ENCODE measurements at regions not wholly inside any gene's neighbourhood (a gene's known extent, or its start where the extent isn't known, plus 50 kb on each side); places are given as distances from the start of the nearest gene placed in this dataset.

DNA sequence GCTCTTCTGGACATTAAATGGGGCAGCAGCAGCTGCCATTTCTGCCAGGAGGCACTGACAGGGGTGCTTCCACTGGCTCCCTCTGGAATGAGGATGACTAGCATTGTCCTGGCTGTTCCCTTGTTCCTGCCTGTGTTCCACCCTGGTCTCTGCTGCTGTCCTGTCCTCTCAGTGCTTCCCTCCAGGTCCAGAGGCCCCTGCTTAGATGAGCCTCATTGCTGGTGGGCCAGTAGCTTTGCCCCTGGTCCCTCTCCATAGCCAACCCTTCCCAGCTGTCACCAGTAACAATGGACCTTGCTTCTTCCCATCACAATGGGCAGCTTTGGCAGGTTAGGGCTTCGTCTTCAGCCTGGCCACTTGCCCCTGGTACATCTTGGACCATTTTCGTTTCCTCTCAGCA is 561.1 kb downstream of the TCERG1L start:
- Histone ChIP-seq H3K4me1 (no peaks in the 10 kb centered on the region), H3K9me3 (peaks cover 0 to 3% (median 0%) of the 10 kb centered on the region in 3 donors), H3K36me3 (no peaks in the 10 kb centered on the region), H3K4me3 (no peak overlapping the region), H3K27ac (no peak overlapping the region), H3K27me3 (peaks cover 0 to 2% (median 0%) of the 10 kb centered on the region in 4 donors)
- TF ChIP-seq CTCF (IDR thresholded peaks at IDR 0.05) (no peak), POLR2A (IDR thresholded peaks at IDR 0.05) (no peak)
- WGBS, 2 donors: 21 to 36% methylated on average over 2 of the region's 2 CpGs
- DNase-seq: no peak
- intact Hi-C loops (cut with DNase I): no loop called here

- intact Hi-C loops (cut with DNase I): no loop called here
- no peak for DNase-seq
- Histone ChIP-seq H3K4me1 (no peaks in the 10 kb centered on the region), H3K27me3 (no peaks in the 10 kb centered on the region), H3K4me3 (no peak overlapping the region), H3K9me3 (peaks cover 0 to 3% (median 0%) of the 10 kb centered on the region in 3 donors), H3K36me3 (no peaks in the 10 kb centered on the region), H3K27ac (no peak overlapping the region)
- TF ChIP-seq POLR2A (IDR thresholded peaks at IDR 0.05) (no peak), CTCF (IDR thresholded peaks at IDR 0.05) (no peak)
- 70 to 77% methylated on average over 7 to 9 of the region's 15 CpGs for WGBS, 2 donors
These were observed 560.2 kb downstream of the TCERG1L start for GRCh38 chr10:130751106-130751840.

- H3K36me3 ChIP-seq: no peaks in the 10 kb centered on the region
- H3K4me3 ChIP-seq: no peak overlapping the region
- intact Hi-C loops (cut with DNase I): no loop called here
- no peaks in the 10 kb centered on the region for H3K4me1 ChIP-seq
- TF ChIP-seq CTCF (IDR thresholded peaks at IDR 0.05) (no peak), POLR2A (IDR thresholded peaks at IDR 0.05) (no peak)
- no peaks in the 10 kb centered on the region for H3K27me3 ChIP-seq
- peaks cover 0 to 3% (median 0%) of the 10 kb centered on the region in 3 donors for H3K9me3 ChIP-seq
- 75% methylated on average over 8 of the region's 8 CpGs for WGBS, 2 donors
- DNase-seq: no peak
- H3K27ac ChIP-seq: no peak overlapping the region
These were observed 559.7 kb downstream of the TCERG1L start for GRCh38 chr10:130751851-130752250.

DNA sequence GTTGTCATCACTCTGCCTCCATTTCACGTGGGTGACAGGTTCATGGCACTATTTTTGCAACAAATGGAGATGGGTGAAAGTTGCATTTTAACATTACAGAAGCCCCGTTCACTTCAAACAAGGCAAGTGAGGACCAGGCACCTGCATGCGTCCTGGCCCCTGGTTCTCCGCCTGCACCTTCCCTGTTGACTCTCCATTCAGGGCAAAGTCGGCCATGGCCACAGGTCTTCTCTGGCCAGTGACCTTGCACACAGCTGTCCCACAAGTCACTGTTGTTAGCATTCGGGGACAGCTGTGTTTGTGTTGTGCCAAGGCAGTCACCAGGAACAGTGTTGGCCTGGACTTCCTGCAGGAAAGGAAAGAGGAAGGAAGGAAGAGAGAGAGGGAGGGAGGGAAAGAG is 554.9 kb downstream of the TCERG1L start:
- DNase-seq: no peak
- H3K27ac ChIP-seq: no peak overlapping the region
- intact Hi-C loops (cut with DNase I): no loop called here
- H3K4me1 ChIP-seq: no peaks in the 10 kb centered on the region
- TF ChIP-seq CTCF (IDR thresholded peaks at IDR 0.05) (no peak), POLR2A (IDR thresholded peaks at IDR 0.05) (no peak)
- H3K4me3 ChIP-seq: no peak overlapping the region
- H3K27me3 ChIP-seq: peaks cover 0 to 4% (median 0%) of the 10 kb centered on the region in 4 donors
- WGBS, 2 donors: 68 to 70% methylated on average over 4 to 6 of the region's 6 CpGs
- no peaks in the 10 kb centered on the region for H3K36me3 ChIP-seq
- H3K9me3 ChIP-seq: peaks cover 0 to 3% (median 0%) of the 10 kb centered on the region in 3 donors

GRCh38 chr10:130757271-130757670 is 554.2 kb downstream of the TCERG1L start:
- TF ChIP-seq CTCF (IDR thresholded peaks at IDR 0.05) (no peak), POLR2A (IDR thresholded peaks at IDR 0.05) (no peak)
- Histone ChIP-seq H3K4me3 (no peak overlapping the region), H3K9me3 (peaks cover 0 to 3% (median 0%) of the 10 kb centered on the region in 3 donors), H3K27me3 (peaks cover 0 to 9% (median 0%) of the 10 kb centered on the region in 4 donors), H3K36me3 (no peaks in the 10 kb centered on the region), H3K4me1 (no peaks in the 10 kb centered on the region), H3K27ac (no peak overlapping the region)
- WGBS, 2 donors: 48 to 66% methylated on average over 4 of the region's 5 CpGs
- intact Hi-C loops (cut with DNase I): no loop called here
- DNase-seq: no peak
